Bronchial epithelial cell (primary cell): ENCODE measurements at regions not wholly inside any gene's neighbourhood (a gene's known extent, or its start where the extent isn't known, plus 50 kb on each side); places are given as distances from the start of the nearest gene placed in this dataset.

Experiments used
- DNase-seq: peaks from one replicate; pipeline ENCODE4 v3.0.0-alpha.2; 2010; ENCODE audit warnings: low read depth
- FAIRE-seq: peaks from 2 replicates; lab custom pipeline; 2011; peaks lifted over from hg19 to GRCh38; lab: Jason Lieb, UNC
- H3K27me3 ChIP-seq: 2 replicates; pipeline ENCODE4 v1.5.1; 2011; ENCODE audit warnings: low read length; ENCODE audit not compliant: control insufficient read depth, insufficient read depth
- H3K36me3 ChIP-seq: 2 replicates; pipeline ENCODE4 v1.5.1; 2011; ENCODE audit warnings: low read length; ENCODE audit not compliant: control insufficient read depth, insufficient read depth
- H3K4me3 ChIP-seq: 2 replicates; pipeline ENCODE4 v1.5.1; 2011; ENCODE audit warnings: mild to moderate bottlenecking, low read depth, low read length, control low read depth
- TF ChIP-seq, protein P1 (sequence below): IDR thresholded peaks from 2 replicates; pipeline ENCODE4 v1.5.1; 2011; ENCODE audit warnings: mild to moderate bottlenecking, moderate library complexity, low read length, control low read depth, inconsistent platforms; ENCODE audit not compliant: insufficient read depth, severe bottlenecking

DNA sequence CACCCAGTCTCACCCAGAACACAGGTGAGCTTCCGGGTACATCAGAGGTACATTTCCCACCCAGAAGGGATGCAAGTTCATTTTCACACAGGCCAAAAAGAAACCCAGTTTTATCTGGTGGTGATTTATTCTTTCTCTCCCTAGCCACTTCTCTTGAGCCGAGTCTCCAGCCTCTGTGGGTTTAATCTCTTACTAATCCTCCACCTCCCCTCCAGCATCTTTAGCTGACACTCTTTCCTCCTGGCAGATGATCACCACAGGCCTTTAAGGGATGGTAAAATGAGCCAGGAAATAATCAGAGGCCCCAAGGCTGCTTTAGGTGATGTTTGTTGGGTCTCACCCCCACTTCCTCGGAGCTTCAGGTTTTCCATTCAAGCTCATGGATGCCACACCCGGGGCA lies 145.7 kb upstream of the DLX2 start:
- TF ChIP-seq, protein P1, sequence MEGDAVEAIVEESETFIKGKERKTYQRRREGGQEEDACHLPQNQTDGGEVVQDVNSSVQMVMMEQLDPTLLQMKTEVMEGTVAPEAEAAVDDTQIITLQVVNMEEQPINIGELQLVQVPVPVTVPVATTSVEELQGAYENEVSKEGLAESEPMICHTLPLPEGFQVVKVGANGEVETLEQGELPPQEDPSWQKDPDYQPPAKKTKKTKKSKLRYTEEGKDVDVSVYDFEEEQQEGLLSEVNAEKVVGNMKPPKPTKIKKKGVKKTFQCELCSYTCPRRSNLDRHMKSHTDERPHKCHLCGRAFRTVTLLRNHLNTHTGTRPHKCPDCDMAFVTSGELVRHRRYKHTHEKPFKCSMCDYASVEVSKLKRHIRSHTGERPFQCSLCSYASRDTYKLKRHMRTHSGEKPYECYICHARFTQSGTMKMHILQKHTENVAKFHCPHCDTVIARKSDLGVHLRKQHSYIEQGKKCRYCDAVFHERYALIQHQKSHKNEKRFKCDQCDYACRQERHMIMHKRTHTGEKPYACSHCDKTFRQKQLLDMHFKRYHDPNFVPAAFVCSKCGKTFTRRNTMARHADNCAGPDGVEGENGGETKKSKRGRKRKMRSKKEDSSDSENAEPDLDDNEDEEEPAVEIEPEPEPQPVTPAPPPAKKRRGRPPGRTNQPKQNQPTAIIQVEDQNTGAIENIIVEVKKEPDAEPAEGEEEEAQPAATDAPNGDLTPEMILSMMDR, result no peak
- Histone ChIP-seq H3K4me3 (no peak overlapping the region), H3K27me3 (no peaks in the 10 kb centered on the region), H3K36me3 (no peaks in the 10 kb centered on the region)
- DNase-seq, result no peak
- FAIRE-seq, result no peak

DNA sequence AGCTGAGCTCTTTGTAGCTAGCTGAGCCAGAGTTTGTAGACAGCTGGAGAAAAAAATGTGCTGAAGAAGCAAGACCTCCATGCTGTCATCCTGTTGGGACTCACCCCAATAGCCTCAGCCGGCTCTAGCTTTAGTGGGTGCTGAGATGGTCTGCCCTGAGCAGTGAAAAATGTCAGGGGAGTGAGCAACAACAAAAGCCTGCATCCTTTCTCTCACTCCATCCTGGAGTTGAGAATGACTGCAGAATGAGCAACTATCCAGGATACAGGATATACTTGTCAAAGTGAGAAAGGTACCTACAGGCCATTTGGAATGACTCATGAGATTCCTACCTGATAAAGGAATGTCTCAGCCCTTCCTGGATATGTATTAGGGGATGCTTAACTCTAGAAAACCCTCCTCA lies 146.1 kb upstream of the DLX2 start:
- DNase-seq (peak; percentile 99), FAIRE-seq (no peak)
- Histone ChIP-seq H3K36me3 (no peaks in the 10 kb centered on the region), H3K4me3 (no peak overlapping the region), H3K27me3 (no peaks in the 10 kb centered on the region)
- TF ChIP-seq, protein P1, result no peak

DNA sequence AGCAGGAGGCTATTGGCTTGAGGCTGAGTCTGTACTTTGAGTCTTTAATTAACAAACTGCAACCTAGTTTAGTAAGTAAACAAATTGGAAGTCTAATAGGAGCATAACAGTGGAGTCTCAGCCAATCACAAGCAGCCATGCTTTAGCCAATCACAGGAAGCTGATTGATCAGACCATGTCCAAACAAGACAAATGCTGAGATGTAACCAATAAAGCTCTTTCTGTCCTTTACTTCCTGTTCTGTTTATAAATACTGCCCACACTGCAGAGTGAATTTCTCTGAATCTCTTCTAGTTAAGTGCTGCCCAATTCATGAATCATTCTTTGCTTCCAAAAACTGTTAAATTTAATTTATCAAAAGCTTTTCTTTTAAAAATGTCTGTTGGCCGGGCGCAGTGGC lies 146.6 kb upstream of the DLX2 start:
- FAIRE-seq (no peak), DNase-seq (peak; percentile 85)
- no peak overlapping the region for H3K4me3 ChIP-seq
- no peaks in the 10 kb centered on the region for H3K27me3 ChIP-seq
- H3K36me3 ChIP-seq, result no peaks in the 10 kb centered on the region
- TF ChIP-seq, protein P1, result no peak

DNA sequence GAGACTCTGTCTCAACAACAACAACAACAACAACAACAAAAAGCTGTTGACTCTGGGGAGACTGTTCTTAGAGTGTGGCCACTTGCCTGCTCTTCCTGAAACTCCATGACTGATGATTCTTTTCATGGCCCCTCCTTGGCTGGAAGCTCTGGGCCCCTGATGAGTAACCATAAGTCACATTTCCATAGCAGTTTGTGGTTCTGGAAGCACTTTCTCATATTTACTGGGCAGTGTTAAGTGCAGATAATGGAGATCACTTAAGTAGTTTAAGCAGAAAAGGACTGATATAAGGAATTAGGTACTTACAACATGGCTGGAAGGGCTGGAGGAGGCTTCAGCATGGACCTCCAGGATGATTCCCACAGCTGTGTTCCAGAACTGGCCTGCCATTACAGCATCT lies 147.3 kb upstream of the DLX2 start:
- no peaks in the 10 kb centered on the region for H3K27me3 ChIP-seq
- TF ChIP-seq, protein P1, result no peak
- no peak overlapping the region for H3K4me3 ChIP-seq
- DNase-seq, result peak; percentile 95
- no peaks in the 10 kb centered on the region for H3K36me3 ChIP-seq
- no peak for FAIRE-seq

DNA sequence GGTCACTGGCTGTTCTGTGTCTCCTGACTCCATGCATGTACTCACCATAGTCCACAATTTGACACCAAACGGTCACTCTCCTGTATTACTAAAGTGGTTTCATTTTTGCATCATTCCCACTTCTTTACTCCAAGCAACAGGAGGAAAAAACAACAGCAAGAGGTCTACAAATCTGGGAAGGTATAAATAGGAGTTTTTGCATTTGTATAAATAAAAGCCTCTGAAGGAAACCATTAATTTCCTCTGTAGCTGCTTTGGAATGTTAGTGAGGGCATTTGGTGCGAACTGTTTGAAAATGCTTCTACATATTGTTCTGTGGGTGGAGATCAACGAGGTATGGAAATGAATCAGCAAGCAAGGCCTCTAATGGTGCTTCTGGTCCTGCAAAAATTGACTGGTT lies 148.5 kb upstream of the DLX2 start:
- Histone ChIP-seq H3K4me3 (no peak overlapping the region), H3K27me3 (no peaks in the 10 kb centered on the region), H3K36me3 (no peaks in the 10 kb centered on the region)
- FAIRE-seq (no peak), DNase-seq (peak; percentile 62)
- TF ChIP-seq, protein P1, result no peak

DNA sequence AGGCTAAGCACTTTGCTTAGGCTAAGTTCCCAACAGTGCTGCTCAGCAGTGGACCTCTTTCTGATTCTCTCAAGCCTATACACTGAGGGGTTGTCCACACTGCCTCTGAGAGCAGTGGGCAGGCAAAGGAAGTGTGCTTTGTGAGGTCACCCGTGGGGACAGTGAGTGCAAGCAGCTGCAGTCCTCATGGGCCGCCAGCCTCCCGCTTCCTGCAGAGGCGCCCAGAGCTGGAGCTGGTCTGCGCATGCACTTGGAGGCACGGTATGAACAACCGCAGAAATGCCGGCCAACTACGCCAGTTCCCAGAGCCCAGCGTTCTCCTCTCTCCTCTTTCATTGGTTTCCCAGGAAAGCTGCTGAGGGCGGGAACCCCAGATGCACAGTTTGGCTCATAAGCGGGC lies 149.5 kb upstream of the DLX2 start:
- no peaks in the 10 kb centered on the region for H3K36me3 ChIP-seq
- TF ChIP-seq, protein P1, result no peak
- no peak for DNase-seq
- no peak overlapping the region for H3K4me3 ChIP-seq
- H3K27me3 ChIP-seq, result no peaks in the 10 kb centered on the region
- no peak for FAIRE-seq
